ENCODE measurements at regions not wholly inside any gene's neighbourhood (a gene's known extent, or its start where the extent isn't known, plus 50 kb on each side); places are given as distances from the start of the nearest gene placed in this dataset.

DNA sequence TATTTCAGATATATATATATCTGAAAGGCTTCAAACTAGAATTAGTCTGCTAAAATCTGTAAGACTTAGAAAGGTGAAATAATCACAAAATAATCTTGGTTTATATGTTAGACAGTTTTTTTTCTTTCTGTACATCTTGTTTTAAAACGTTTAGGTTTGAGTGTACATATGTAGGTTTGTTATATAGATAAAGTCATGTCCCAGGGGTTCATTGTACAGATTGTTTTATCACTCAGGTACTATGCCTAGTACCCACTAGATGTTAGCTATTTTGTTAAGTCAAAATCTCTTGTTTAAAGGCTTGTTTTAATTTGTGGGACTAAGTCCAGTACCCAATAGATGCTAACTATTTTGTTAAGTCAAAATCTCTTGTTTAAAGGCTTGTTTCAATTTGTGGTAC lies 1339.0 kb upstream of the CITED2 start:
- TF ChIP-seq, protein P1, sequence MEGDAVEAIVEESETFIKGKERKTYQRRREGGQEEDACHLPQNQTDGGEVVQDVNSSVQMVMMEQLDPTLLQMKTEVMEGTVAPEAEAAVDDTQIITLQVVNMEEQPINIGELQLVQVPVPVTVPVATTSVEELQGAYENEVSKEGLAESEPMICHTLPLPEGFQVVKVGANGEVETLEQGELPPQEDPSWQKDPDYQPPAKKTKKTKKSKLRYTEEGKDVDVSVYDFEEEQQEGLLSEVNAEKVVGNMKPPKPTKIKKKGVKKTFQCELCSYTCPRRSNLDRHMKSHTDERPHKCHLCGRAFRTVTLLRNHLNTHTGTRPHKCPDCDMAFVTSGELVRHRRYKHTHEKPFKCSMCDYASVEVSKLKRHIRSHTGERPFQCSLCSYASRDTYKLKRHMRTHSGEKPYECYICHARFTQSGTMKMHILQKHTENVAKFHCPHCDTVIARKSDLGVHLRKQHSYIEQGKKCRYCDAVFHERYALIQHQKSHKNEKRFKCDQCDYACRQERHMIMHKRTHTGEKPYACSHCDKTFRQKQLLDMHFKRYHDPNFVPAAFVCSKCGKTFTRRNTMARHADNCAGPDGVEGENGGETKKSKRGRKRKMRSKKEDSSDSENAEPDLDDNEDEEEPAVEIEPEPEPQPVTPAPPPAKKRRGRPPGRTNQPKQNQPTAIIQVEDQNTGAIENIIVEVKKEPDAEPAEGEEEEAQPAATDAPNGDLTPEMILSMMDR (conservative IDR thresholded peaks at IDR 0.05; ENCODE audit: low read depth, low read length): no peak
- TF ChIP-seq EZH2 (IDR thresholded peaks at IDR 0.05; ENCODE audit: borderline replicate concordance, low read depth, low read length, poor library complexity, severe bottlenecking): no peak

Data from A673 (cell line).